T-helper 1 cell treated with Interleukin-12 subunit alpha and Interleukin-12 subunit beta and Interleukin-4 antibody, amounts not matched to agents 30 μg/mL and 1 μg/mL, for 36 hours (primary cell): ENCODE measurements at regions not wholly inside any gene's neighbourhood (a gene's known extent, or its start where the extent isn't known, plus 50 kb on each side); places are given as distances from the start of the nearest gene placed in this dataset.

Experiments
- H3K27ac Mint-ChIP-seq: one replicate; pipeline ENCODE4 v1.8.0; 2021; ENCODE audit warnings: mild to moderate bottlenecking, mixed read lengths
- H3K27me3 Mint-ChIP-seq: one replicate; pipeline ENCODE4 v1.8.0; 2021; ENCODE audit warnings: low read depth, mixed read lengths
- H3K36me3 Mint-ChIP-seq: one replicate; pipeline ENCODE4 v1.8.0; 2021; ENCODE audit warnings: low read depth, mixed read lengths
- H3K4me1 Mint-ChIP-seq: one replicate; pipeline ENCODE4 v1.8.0; 2021; ENCODE audit warnings: low read depth, mixed read lengths
- H3K4me3 Mint-ChIP-seq: one replicate; pipeline ENCODE4 v1.8.0; 2021; ENCODE audit warnings: mild to moderate bottlenecking, moderate library complexity, mixed read lengths
- H3K9me3 Mint-ChIP-seq: one replicate; pipeline ENCODE4 v1.8.0; 2021; ENCODE audit warnings: mixed read lengths

DNA sequence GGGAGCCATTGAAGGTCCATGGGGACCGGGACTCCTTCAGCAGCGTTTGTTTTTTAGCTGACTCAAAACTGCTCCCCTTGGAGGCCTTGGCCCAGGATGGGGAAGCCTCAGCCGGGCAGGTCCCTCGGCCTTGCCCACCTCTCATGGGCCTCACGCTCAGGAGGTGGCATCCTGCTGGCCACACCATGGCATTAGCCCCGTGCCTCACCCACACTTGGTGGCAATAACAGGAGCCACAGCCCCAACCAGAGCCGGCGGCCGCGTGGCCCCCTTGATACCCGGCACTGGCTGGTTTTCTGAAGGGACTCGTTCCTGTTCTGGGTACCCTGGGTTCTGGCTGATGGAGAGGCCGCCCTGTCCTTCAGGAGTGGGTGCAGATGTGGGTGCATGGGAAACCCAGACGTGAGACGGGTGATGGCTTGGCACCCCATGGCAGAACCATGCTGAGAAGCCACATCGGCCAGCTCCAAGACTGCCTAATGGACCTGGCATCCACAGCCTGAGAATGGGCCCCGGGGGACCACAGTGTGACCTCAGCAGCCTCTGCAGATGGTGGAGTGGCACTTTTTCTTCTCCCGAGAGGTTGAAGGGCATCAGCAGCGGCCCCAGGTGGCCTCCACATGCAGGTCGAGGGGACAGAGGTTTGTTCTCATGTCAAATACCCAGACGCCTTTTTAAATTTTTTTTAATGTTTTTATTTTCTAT, 49.8 kb upstream of the PPARA start:
- no peaks in the 10 kb centered on the region for H3K27me3 Mint-ChIP-seq
- H3K4me1 Mint-ChIP-seq = no peaks in the 10 kb centered on the region
- no peak overlapping the region for H3K27ac Mint-ChIP-seq
- no peak overlapping the region for H3K4me3 Mint-ChIP-seq
- H3K36me3 Mint-ChIP-seq = no peaks in the 10 kb centered on the region
- no peaks in the 10 kb centered on the region for H3K9me3 Mint-ChIP-seq
